Erythroblast (primary cell): ENCODE measurements at regions not wholly inside any gene's neighbourhood (a gene's known extent, or its start where the extent isn't known, plus 50 kb on each side); places are given as distances from the start of the nearest gene placed in this dataset.

Source experiments
- GATA1 ChIP-seq: IDR thresholded peaks from 2 replicates; pipeline ENCODE4 v1.6.1; 2011; ENCODE audit warnings: low read depth, mild to moderate bottlenecking, control low read depth, low read length, moderate library complexity
- POLR2A ChIP-seq: IDR thresholded peaks from 2 replicates; pipeline ENCODE4 v1.6.1; 2011; ENCODE audit warnings: mild to moderate bottlenecking, low read length

GRCh38 chr15:96860741-96861140 is 530.2 kb downstream of the NR2F2 start:
- TF ChIP-seq POLR2A (no peak), GATA1 (no peak)
